ENCODE measurements at regions not wholly inside any gene's neighbourhood (a gene's known extent, or its start where the extent isn't known, plus 50 kb on each side); places are given as distances from the start of the nearest gene placed in this dataset.

DNA sequence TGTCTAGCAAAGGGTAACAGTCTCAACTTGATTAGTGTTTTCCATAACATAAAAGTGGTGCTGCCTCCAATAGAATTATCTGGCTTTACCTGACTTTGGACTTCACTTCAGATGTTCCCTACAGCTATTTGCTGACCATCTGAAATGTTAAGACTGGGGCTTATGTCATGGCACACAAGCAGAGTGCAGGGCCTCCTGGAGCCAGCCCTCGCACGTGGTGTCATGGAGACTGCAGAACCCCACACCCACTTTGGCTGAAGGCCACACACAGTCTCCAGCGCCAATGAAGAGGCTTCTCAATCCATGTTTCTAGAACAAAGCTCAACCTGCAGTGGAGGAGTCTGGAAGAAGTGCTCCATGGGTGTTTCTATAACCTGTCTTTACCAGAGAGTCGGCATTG, 169.6 kb upstream of the FRMD6 start:
- H3K9me2 ChIP-seq (replicated peaks; ENCODE audit: low read depth, low read length), result no peaks in the 10 kb centered on the region
- no peak overlapping the region for H3K4me3 ChIP-seq (ENCODE audit: low read length, poor library complexity, severe bottlenecking)
- H3K9me3 ChIP-seq (ENCODE audit: insufficient read depth, low read depth, low read length), result no peaks in the 10 kb centered on the region
- no peaks in the 10 kb centered on the region for H3K27me3 ChIP-seq (ENCODE audit: insufficient read depth, low read length, poor library complexity, severe bottlenecking)
- H4K20me1 ChIP-seq (ENCODE audit: insufficient read depth, low read length, poor library complexity, severe bottlenecking), result no peaks in the 10 kb centered on the region
- no peak for TF ChIP-seq EZH2phosphoT487 (IDR thresholded peaks at IDR 0.05; ENCODE audit: borderline replicate concordance)
- TF ChIP-seq, protein P1, sequence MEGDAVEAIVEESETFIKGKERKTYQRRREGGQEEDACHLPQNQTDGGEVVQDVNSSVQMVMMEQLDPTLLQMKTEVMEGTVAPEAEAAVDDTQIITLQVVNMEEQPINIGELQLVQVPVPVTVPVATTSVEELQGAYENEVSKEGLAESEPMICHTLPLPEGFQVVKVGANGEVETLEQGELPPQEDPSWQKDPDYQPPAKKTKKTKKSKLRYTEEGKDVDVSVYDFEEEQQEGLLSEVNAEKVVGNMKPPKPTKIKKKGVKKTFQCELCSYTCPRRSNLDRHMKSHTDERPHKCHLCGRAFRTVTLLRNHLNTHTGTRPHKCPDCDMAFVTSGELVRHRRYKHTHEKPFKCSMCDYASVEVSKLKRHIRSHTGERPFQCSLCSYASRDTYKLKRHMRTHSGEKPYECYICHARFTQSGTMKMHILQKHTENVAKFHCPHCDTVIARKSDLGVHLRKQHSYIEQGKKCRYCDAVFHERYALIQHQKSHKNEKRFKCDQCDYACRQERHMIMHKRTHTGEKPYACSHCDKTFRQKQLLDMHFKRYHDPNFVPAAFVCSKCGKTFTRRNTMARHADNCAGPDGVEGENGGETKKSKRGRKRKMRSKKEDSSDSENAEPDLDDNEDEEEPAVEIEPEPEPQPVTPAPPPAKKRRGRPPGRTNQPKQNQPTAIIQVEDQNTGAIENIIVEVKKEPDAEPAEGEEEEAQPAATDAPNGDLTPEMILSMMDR (conservative IDR thresholded peaks at IDR 0.05; ENCODE audit: low read length), result no peak
- H3K4me1 ChIP-seq (ENCODE audit: insufficient read depth, low read length, poor library complexity, severe bottlenecking), result no peaks in the 10 kb centered on the region
- H3K79me2 ChIP-seq (ENCODE audit: insufficient read depth, low read length), result no peaks in the 10 kb centered on the region
- H3K36me3 ChIP-seq (ENCODE audit: insufficient read depth, low read length), result no peaks in the 10 kb centered on the region
- no peak overlapping the region for H2AFZ ChIP-seq (ENCODE audit: low read length)
- H3K4me2 ChIP-seq (ENCODE audit: low read depth, low read length, poor library complexity, severe bottlenecking), result no peak overlapping the region
- H3K9ac ChIP-seq (ENCODE audit: low read depth, low read length, poor library complexity, severe bottlenecking), result no peak overlapping the region
- H3F3A ChIP-seq (ENCODE audit: low read depth), result no peaks in the 10 kb centered on the region

DNA sequence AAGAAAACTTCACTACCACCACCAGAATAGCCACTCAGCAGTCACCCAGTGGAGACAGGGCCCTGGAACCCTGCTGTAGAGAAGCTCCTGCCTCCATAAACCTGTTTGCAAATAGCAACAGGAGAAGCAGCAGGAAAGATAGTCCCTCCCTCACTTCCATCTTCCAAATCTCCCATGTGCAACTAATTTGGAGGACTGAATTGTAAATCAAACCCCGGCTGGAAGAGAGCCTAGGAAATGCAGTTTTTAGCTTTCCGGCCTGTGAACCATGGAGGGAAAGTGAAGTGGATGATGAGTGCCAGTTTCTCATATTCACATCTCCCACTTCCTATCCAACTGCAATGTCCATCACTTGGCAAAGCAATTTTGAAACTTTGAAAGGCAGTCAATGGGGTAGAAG, 167.2 kb upstream of the FRMD6 start:
- TF ChIP-seq EZH2phosphoT487 (IDR thresholded peaks at IDR 0.05; ENCODE audit: borderline replicate concordance), result no peak
- TF ChIP-seq, protein P1 (conservative IDR thresholded peaks at IDR 0.05; ENCODE audit: low read length), result no peak
- no peaks in the 10 kb centered on the region for H3F3A ChIP-seq (ENCODE audit: low read depth)
- H3K79me2 ChIP-seq (ENCODE audit: insufficient read depth, low read length), result no peaks in the 10 kb centered on the region

DNA sequence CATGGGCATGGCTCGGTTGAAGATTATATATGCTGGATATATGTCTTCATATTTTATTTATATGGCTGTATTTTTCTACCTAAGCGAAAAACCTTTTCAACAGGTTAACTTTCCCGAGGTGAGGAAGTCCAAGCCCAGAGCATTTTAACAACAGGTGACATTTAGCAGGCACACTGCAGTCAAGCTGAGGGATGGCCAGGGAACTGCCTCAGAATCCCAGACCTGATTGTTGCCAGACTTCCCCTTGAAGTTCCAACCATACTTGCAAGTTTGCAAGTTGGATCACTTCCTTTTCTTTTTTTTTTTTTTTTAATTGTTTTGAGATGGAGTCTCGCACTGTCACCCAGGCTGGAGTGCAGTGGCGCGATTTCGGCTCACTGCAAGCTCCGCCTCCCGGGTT, 166.0 kb upstream of the FRMD6 start:
- TF ChIP-seq, protein P1 (conservative IDR thresholded peaks at IDR 0.05; ENCODE audit: low read length), result no peak
- no peak for TF ChIP-seq EZH2phosphoT487 (IDR thresholded peaks at IDR 0.05; ENCODE audit: borderline replicate concordance)
- H3K36me3 ChIP-seq (ENCODE audit: insufficient read depth, low read length), result no peaks in the 10 kb centered on the region
- no peaks in the 10 kb centered on the region for H3K79me2 ChIP-seq (ENCODE audit: insufficient read depth, low read length)
- no peaks in the 10 kb centered on the region for H3K9me2 ChIP-seq (replicated peaks; ENCODE audit: low read depth, low read length)
- H3K4me3 ChIP-seq (ENCODE audit: low read length, poor library complexity, severe bottlenecking), result no peak overlapping the region
- no peak overlapping the region for H2AFZ ChIP-seq (ENCODE audit: low read length)
- H3F3A ChIP-seq (ENCODE audit: low read depth), result no peaks in the 10 kb centered on the region
- H3K9me3 ChIP-seq (ENCODE audit: insufficient read depth, low read depth, low read length), result no peaks in the 10 kb centered on the region
- H3K9ac ChIP-seq (ENCODE audit: low read depth, low read length, poor library complexity, severe bottlenecking), result no peak overlapping the region
- H3K4me1 ChIP-seq (ENCODE audit: insufficient read depth, low read length, poor library complexity, severe bottlenecking), result no peaks in the 10 kb centered on the region
- no peak overlapping the region for H3K4me2 ChIP-seq (ENCODE audit: low read depth, low read length, poor library complexity, severe bottlenecking)
- no peaks in the 10 kb centered on the region for H3K27me3 ChIP-seq (ENCODE audit: insufficient read depth, low read length, poor library complexity, severe bottlenecking)
- no peaks in the 10 kb centered on the region for H4K20me1 ChIP-seq (ENCODE audit: insufficient read depth, low read length, poor library complexity, severe bottlenecking)

More for the DNA sequence above, 167.2 kb upstream of the FRMD6 start:
- no peaks in the 10 kb centered on the region for H3K9me2 ChIP-seq (replicated peaks; ENCODE audit: low read depth, low read length)
- no peak overlapping the region for H3K9ac ChIP-seq (ENCODE audit: low read depth, low read length, poor library complexity, severe bottlenecking)
- no peak overlapping the region for H3K4me2 ChIP-seq (ENCODE audit: low read depth, low read length, poor library complexity, severe bottlenecking)
- H3K9me3 ChIP-seq (ENCODE audit: insufficient read depth, low read depth, low read length), result no peaks in the 10 kb centered on the region
- H2AFZ ChIP-seq (ENCODE audit: low read length), result no peak overlapping the region
- H3K4me1 ChIP-seq (ENCODE audit: insufficient read depth, low read length, poor library complexity, severe bottlenecking), result no peaks in the 10 kb centered on the region
- no peaks in the 10 kb centered on the region for H4K20me1 ChIP-seq (ENCODE audit: insufficient read depth, low read length, poor library complexity, severe bottlenecking)
- H3K27me3 ChIP-seq (ENCODE audit: insufficient read depth, low read length, poor library complexity, severe bottlenecking), result no peaks in the 10 kb centered on the region
- H3K4me3 ChIP-seq (ENCODE audit: low read length, poor library complexity, severe bottlenecking), result no peak overlapping the region
- no peaks in the 10 kb centered on the region for H3K36me3 ChIP-seq (ENCODE audit: insufficient read depth, low read length)
